DMS153 treated with DMSO at 0.1 percent for 48 hours (cell line): ENCODE measurements at regions not wholly inside any gene's neighbourhood (a gene's known extent, or its start where the extent isn't known, plus 50 kb on each side); places are given as distances from the start of the nearest gene placed in this dataset.
"Not testable (repeated sequence)": the region's sequence is repeated elsewhere in the genome, so short reads cannot be mapped to it uniquely, and the experiment has no call there.

Source experiments
- DNase-seq: peaks from one replicate; lab custom pipeline; 2025; ENCODE audit not compliant: unreplicated experiment; lab: John Stamatoyannopoulos, UW

DNA sequence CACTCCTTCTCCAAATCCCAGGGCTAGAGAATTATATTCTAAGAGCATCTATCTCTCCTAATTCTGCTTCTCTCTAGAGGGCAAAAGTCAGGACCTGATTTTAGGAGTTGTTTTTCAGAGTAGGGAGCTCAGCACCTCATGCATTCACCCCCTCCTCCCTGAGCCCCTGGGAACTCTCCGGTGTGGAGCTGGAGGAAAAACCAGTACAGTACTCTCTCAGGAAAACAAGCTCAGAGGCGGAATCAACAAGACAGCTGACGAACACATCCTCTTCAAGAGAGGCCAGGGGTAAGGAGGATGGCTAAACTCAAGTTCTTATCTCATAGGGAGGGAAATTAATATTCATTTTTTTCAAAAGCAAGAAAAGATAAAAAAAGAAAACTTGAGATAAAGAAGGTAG is 120.1 kb upstream of the CDYL start:
- no peak for DNase-seq

DNA sequence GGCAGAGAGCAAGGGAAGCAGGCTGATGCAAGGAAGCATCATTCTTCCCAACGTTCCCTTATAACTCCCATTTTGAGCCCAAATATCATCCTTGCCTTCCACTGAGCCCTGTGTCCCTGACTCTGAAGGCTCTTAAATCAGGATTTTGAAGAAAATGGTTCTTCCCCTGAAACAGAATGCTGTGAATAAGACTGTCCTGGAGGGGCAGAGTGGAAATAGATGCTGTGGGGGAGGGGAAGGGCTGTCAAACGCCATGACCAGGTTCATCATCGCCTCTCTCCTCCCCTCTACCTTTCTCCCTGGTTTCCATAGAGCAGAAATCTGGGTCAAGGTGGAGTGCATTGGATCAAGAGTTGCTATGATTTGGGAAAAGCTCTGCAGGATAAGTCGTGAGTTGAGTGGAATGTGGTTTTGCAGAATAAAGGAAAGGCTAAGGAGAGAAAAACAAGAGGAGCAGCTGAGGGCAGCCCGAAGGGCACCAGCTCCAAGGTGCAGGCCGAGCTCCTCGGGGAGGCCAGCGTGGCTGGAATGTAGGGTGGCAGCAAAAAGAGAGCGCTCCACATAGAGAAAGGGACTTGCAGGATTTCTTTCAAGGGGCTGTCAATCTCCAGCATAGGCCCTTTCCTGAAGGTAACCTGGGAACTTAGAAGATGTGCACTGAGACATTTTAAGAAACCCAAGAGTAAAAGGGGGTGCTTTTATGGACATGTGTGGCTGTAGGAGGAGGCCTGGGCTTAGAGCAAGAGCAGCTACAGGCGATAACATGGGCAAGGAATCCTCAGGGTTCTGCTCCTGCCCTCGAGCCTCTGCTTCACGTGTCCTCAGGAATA is 120.8 kb upstream of the CDYL start:
- no peak for DNase-seq

DNA sequence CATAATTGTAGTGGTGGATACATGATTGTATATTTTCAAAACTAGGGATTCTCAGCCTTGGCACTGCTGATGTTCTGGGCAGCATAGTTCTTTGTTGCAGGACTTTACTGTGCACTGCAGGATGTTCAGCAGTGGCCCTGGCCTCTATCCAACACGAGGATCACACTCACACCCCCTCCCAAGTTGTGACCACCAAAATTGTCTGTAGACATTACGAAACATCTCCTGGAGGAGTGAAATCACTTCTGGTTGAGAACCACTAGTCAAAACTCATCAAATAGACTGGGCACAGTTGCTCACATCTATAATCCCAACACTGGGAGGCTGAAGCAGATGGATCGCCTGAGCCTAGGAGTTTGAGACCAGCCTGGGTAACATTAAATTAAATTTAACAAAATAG is 123.1 kb upstream of the CDYL start:
- no peak for DNase-seq

GRCh38 chr6:4651831-4652467 is 124.3 kb upstream of the CDYL start:
- no peak for DNase-seq

GRCh38 chr6:4649728-4650127 is 126.5 kb upstream of the CDYL start:
- DNase-seq, result no peak

- DNase-seq, result peak; percentile 13
Measured at GRCh38 chr6:4647414-4648365, 128.5 kb upstream of the CDYL start.

DNA sequence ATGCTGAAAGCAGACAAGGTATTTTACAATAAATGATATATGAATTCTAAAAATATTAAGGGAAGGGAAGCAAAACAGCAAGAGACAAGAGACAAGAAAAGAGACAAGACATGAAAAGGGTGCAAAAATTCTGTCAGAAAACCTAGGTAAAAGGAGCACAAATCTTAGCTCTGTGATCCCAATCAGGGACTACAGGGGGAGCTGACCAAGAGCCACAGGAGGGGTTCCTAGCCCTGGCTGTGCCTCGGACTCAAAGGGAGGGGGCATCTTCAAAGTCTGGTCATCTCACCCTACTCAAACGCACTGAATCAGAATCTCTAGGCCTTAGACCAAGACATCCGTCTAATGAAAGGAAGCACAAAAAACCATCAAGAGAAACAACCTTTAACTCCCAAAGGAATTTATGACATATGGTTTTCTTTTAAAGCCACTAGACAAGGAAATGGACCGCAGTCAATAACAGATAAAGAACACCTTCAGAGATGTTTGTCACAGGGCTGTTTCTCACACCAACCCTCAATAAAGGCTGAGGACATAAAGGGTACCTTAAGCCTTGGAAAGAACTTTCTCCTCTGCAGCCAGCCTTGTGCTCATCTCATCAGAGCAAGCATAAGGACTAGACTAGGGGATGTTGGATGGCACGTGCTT is 130.4 kb upstream of the CDYL start:
- no peak for DNase-seq

DNA sequence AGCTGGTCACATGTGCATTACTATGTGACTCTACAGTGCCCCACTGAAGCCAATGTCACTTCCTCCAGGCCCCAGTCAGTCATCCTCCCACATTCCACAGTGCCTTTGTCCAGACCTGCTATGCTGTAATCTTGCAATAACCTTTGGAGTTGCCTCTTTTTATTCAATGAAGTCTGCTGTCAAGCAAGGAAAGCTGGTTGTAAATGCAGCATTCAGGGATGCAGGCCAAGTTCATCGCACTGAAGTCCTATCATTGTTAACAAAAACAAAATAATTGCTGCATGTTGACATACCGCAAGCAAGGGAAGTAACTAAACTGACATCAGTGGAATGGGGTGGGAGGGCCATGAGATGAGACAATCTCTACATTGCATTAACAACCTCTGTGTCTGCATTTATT is 131.2 kb upstream of the CDYL start:
- no peak for DNase-seq

DNA sequence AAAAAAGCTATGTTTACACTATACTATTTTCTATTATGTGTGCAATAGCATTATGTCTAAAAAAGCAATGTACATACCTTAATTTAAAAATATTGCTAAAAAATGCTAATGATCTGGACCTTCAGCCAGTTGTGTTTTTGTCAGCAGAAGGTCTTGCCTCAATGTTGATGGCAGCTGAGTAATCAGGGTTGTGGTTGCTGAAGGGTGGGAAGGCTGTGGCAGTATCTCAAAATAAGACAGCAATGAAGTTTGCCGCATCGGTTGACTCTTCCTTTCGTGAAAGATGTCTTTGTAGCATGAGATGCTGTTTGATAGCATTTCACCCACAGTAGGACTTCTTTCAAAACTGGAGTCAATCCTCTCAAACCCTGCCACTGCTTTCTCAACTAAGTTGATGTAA is 134.7 kb upstream of the CDYL start:
- no peak for DNase-seq

GRCh38 chr6:4640139-4640538 is 136.1 kb upstream of the CDYL start:
- no peak for DNase-seq

GRCh38 chr6:4638641-4639040 is 137.6 kb upstream of the CDYL start:
- DNase-seq, result no peak

DNA sequence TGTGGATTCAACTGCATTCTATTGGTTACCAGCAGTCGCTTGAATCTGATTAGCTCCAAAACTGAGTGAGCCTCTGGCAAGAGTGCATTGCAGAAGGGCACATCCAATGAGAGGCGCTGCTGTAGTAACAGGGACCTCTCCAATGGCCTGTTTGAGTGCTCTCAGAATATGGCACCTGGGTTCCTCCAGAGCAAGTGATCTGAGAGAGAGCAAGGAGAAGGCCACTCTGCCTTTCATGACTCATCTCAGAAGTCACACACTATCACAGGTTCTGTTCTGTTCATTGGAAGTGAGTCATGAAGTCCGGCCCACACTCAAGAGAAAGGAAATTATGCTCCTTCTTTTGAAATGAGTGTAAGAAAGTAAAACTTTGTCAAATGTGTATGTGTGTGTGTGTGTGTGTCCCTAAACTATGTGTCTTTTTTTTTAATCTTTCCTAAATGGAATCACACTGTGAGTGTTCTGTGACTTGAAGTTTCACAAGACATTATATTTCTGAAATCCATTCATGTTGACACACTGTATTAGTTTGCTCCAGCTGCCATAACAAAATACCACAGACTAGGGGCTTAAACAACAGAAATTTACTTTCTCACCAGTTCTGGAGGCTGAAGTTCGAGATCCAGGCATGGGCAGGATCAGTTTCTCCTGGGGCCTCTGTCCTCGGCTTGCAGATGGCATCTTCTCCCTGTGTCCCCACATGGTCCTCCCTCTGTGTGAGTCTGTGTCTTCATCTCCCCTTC is 138.3 kb upstream of the CDYL start:
- no peak for DNase-seq

DNA sequence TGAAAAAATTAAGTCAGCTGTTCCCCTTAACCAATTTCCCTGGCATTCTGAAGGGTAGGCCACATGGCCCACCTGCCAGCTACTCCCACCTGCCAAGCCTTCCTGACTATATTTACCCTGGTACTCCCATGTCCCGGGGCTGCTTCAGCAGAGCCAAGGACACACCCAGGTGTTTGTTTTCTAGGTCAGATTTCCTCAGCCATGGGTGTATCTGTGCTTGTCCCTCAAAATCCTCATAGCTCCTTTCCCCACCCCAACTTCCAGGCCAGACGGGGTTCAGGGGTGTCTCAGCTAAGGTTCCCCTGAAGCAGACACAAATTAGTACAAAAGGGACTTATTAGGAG is 139.4 kb upstream of the CDYL start:
- DNase-seq, result no peak

GRCh38 chr6:4636191-4636880 is 139.9 kb upstream of the CDYL start:
- DNase-seq, result no peak

DNA sequence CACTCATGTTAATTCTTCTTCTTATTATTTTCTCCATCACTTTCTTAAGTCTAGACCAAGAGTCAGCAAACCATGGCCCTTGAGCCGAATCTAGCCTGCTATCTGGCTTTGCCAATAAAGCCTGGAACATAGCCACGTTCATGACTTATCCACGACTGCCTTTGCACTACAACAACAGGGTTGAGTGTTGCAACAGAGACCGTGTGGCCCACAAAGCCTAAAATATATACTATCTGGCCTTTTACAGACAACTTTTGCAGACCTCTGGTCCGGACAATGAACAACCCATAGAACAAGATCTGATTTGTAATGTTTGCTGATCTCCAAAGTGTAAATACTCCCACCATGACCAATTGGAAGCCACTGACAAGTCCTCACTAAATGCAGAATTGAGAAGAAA is 140.5 kb upstream of the CDYL start:
- DNase-seq, result no peak

DNA sequence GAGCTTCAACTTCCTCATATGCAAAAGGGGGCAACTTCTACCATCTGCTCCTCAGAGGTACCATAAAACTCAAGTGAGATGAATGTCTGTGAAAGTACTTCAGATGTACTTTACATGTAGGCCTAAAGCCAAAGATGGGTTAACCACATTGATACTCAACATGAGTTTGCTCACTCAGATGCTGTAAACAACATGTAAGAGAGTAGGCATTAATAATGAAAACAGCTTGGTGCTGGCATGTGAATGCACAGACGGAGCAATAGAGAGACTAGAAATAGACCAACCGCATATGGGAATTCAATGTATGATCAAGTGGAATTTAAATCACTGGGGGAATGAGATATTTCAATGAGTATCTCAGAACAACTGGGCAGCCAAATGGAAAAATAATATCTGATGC is 143.8 kb upstream of the CDYL start:
- no peak for DNase-seq

- not testable (repeated sequence) for DNase-seq
Measured at GRCh38 chr6:4629789-4630188, 146.4 kb upstream of the CDYL start.

DNA sequence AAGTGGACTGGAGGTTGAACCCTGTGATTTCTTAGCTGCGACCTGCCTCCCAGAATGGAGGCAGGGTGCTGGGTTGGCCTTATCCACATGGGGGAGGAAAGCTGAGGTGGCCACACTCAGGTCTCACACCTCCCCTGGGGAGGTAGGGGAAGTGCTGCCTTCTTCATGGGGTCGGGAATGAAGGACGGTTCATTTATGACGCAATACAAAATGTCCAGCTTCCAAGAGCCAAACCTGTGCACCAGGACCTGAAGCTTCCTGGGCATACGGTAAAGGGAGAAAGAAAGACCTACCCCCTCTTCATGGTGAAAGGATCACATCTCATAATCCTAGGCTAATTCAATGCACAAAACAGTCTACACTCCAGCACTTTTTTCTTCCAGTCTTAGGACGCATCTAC is 150.6 kb upstream of the CDYL start:
- DNase-seq, result no peak

- DNase-seq, result no peak
Measured at GRCh38 chr6:4624726-4625125, 151.5 kb upstream of the CDYL start.
